GM12878 (cell line): ENCODE measurements at regions not wholly inside any gene's neighbourhood (a gene's known extent, or its start where the extent isn't known, plus 50 kb on each side); places are given as distances from the start of the nearest gene placed in this dataset.
"Not testable (repeated sequence)": the region's sequence is repeated elsewhere in the genome, so short reads cannot be mapped to it uniquely, and the experiment has no call there.

ENCODE experiments used
- ATAC-seq: fragments of 200-7000 bp; cut with Tn5 transposase; 3 replicates; pipeline ENCODE4 v1.9.1; 2020; ENCODE audit warnings: mild to moderate bottlenecking, moderate library complexity
- BruUV-seq: library from RNA; stranded (reverse); fragments of 400-500 nt; replicated peaks from 2 replicates; lab custom pipeline; 2021; lab: Mats Ljungman, UMichigan
- CTCF ChIA-PET: fragments of 300-600 bp; sonication (Branson Sonifier 250); formaldehyde crosslinking; extraction: SDS; loops from one replicate; lab custom pipeline; 2021; ENCODE audit warnings: inconsistent platforms; lab: Yijun Ruan, JAX
- POLR2A ChIA-PET: fragments of 350-600 bp; formaldehyde crosslinking; extraction: SDS; loops from one replicate; lab custom pipeline; 2021; ENCODE audit warnings: inconsistent platforms; lab: Charles Lee
- RAD21 ChIA-PET: fragments of 300-600 bp; sonication (Branson Sonifier 250); formaldehyde crosslinking; loops from one replicate; lab custom pipeline; 2023; ENCODE audit warnings: antibody characterized with exemption; ENCODE audit not compliant: unreplicated experiment; lab: Charles Lee
- SMC1A ChIA-PET: fragments of 300-600 bp; sonication (Branson Sonifier 250); formaldehyde crosslinking; loops from one replicate; lab custom pipeline; 2023; ENCODE audit not compliant: unreplicated experiment, uncharacterized antibody; lab: Charles Lee
- DNase-seq: peaks from one replicate; pipeline ENCODE4 v3.0.0-alpha.2; 2011; ENCODE audit warnings: low read depth, low spot score
- FAIRE-seq: peaks from 3 replicates; lab custom pipeline; 2011; peaks lifted over from hg19 to GRCh38; lab: Jason Lieb, UNC
- H2AFZ ChIP-seq: 2 replicates; pipeline ENCODE4 v1.6.0; 2011; ENCODE audit warnings: low read depth, low read length, control low read depth; ENCODE audit not compliant: control insufficient read depth
- H3K27ac ChIP-seq: 2 replicates; pipeline ENCODE4 v1.5.1; 2011; ENCODE audit warnings: control low read depth; ENCODE audit not compliant: control insufficient read depth, insufficient read depth
- H3K27me3 ChIP-seq, 2 experiments: replicated peaks in 1 of 2; 2 replicates each; pipeline versions ENCODE4 v1.6.0 to v1.6.1; 2011; ENCODE audit warnings: low read length in 1 of 2; ENCODE audit not compliant: control insufficient read depth in 2 of 2, insufficient read depth in 2 of 2
- H3K36me3 ChIP-seq, 2 experiments: 2 replicates each; pipeline ENCODE4 v1.5.1; 2011; ENCODE audit warnings: low read length in 1 of 2; ENCODE audit not compliant: control insufficient read depth in 2 of 2, insufficient read depth in 2 of 2
- H3K4me1 ChIP-seq: 2 replicates; pipeline ENCODE4 v1.6.1; 2011; ENCODE audit warnings: mild to moderate bottlenecking, low read length, moderate library complexity, mixed read lengths; ENCODE audit not compliant: control insufficient read depth, insufficient read depth
- H3K4me2 ChIP-seq: 2 replicates; pipeline ENCODE4 v1.6.0; 2011; ENCODE audit warnings: control low read depth; ENCODE audit not compliant: control insufficient read depth, insufficient read depth
- H3K4me3 ChIP-seq: fragments of 200-600 bp; sonication (generic); 2 replicates; pipeline ENCODE4 v1.5.1; 2016
- H3K79me2 ChIP-seq: 2 replicates; pipeline ENCODE4 v1.6.0; 2011; ENCODE audit warnings: low read length; ENCODE audit not compliant: control insufficient read depth, insufficient read depth
- H3K9ac ChIP-seq: 2 replicates; pipeline ENCODE4 v1.8.0; 2011; ENCODE audit warnings: low read length, control low read depth, mixed read lengths; ENCODE audit not compliant: control insufficient read depth, insufficient read depth
- H3K9me3 ChIP-seq: replicated peaks from 3 replicates; pipeline ENCODE4 v1.5.1; 2011; ENCODE audit warnings: mild to moderate bottlenecking, low read length; ENCODE audit not compliant: control insufficient read depth, insufficient read depth
- H4K20me1 ChIP-seq: 2 replicates; pipeline ENCODE4 v1.6.0; 2011; ENCODE audit not compliant: control insufficient read depth, insufficient read depth
- CTCF ChIP-seq, 3 experiments: IDR thresholded peaks in 2 of 3; conservative IDR thresholded peaks in 1 of 3; 2 replicates each; pipeline ENCODE4 v1.5.1; 2011; ENCODE audit warnings: low read depth in 3 of 3, low read length in 3 of 3, mild to moderate bottlenecking in 3 of 3, control low read depth in 2 of 3, moderate library complexity in 2 of 3, inconsistent platforms in 1 of 3, mixed read lengths in 1 of 3; ENCODE audit not compliant: control insufficient read depth in 2 of 3, insufficient read depth in 1 of 3; ENCODE audit errors: extremely low read depth in 1 of 3
- RAD21 ChIP-seq: IDR thresholded peaks from 2 replicates; pipeline ENCODE4 v1.6.1; 2011; ENCODE audit warnings: mild to moderate bottlenecking, low read depth, low read length, moderate library complexity; ENCODE audit not compliant: insufficient read depth
- SMC3 ChIP-seq: IDR thresholded peaks from 2 replicates; pipeline ENCODE4 v1.6.1; 2011; ENCODE audit warnings: low read length, improper control_type of control experiment, borderline replicate concordance
- WGBS: methylation state at CpG from one replicate; pipeline ENCODE4 v1.1.6; 2016; ENCODE audit warnings: low lambda C conversion rate; ENCODE audit not compliant: insufficient replicate concordance, insufficient coverage; ENCODE audit errors: missing lambda C conversion rate; 5-methylcytosine and 5-hydroxymethylcytosine counted together
- in situ Hi-C: fragments of 300-500 bp; cut with MboI; formaldehyde crosslinking; loops from 9 replicates; pipeline ENCODE4 v1.14.3; 2018; ENCODE audit warnings: mixed read lengths
- intact Hi-C: fragments of 100-400 bp; cut with micrococcal nuclease; formaldehyde crosslinking; loops from one replicate; pipeline ENCODE4 v1.14.2; 2022; ENCODE audit not compliant: unreplicated experiment

GRCh38 chr2:87341601-87342014 is 320.0 kb upstream of the PLGLB1 start:
- BruUV-seq, intact Hi-C loops, ATAC-seq, CTCF ChIA-PET, DNase-seq, H3K9me3 ChIP-seq, H3K4me1 ChIP-seq, H3K27ac ChIP-seq, H3K27me3 ChIP-seq, H3K9ac ChIP-seq, H3K36me3 ChIP-seq, in situ Hi-C loops, H3K4me2 ChIP-seq, SMC1A ChIA-PET: not testable (repeated sequence)
- 27% methylated on average over 29 of the region's 31 CpGs for WGBS
- TF ChIP-seq SMC3 (peak; percentile 31; the same call in 1 of the 2 replicates), RAD21 (peak; percentile 35), CTCF (IDR thresholded peaks at IDR 0.05 in 2 of 3, conservative IDR thresholded peaks at IDR 0.05 in 1 of 3; ENCODE audit: control insufficient read depth in 2 of 3, extremely low read depth in 1 of 3, insufficient read depth in 1 of 3, low read depth in 3 of 3, low read length in 3 of 3) (peak; percentile 16 to 25 (median 22); a peak in 2 of 6 replicates)
- TF ChIP-seq, all 136 proteins: peak for 3; not testable (repeated sequence) for 133
- FAIRE-seq, H3K4me3 ChIP-seq, POLR2A ChIA-PET, RAD21 ChIA-PET, H2AFZ ChIP-seq, H4K20me1 ChIP-seq, H3K79me2 ChIP-seq: not testable (repeated sequence)

GRCh38 chr2:87342175-87342574 is 320.5 kb upstream of the PLGLB1 start:
- H3K36me3 ChIP-seq, in situ Hi-C loops, H3K27ac ChIP-seq, H3K9ac ChIP-seq, H3K27me3 ChIP-seq, SMC1A ChIA-PET, H3K4me1 ChIP-seq, POLR2A ChIA-PET, H3K9me3 ChIP-seq, RAD21 ChIA-PET, H3K79me2 ChIP-seq, BruUV-seq, H4K20me1 ChIP-seq, H2AFZ ChIP-seq, FAIRE-seq, H3K4me3 ChIP-seq, intact Hi-C loops, DNase-seq, H3K4me2 ChIP-seq, CTCF ChIA-PET, ATAC-seq: not testable (repeated sequence)
- WGBS = 64% methylated on average over 16 of the region's 24 CpGs

- H3K4me1 ChIP-seq, H3K4me2 ChIP-seq, intact Hi-C loops, H2AFZ ChIP-seq, H3K9me3 ChIP-seq, CTCF ChIA-PET, RAD21 ChIA-PET, H3K27me3 ChIP-seq, H3K27ac ChIP-seq, H3K79me2 ChIP-seq, BruUV-seq, in situ Hi-C loops, H4K20me1 ChIP-seq, H3K36me3 ChIP-seq, DNase-seq, H3K4me3 ChIP-seq, FAIRE-seq, H3K9ac ChIP-seq, ATAC-seq, SMC1A ChIA-PET, POLR2A ChIA-PET: not testable (repeated sequence)
- WGBS = 40% methylated on average over 4 of the region's 6 CpGs
Observed at GRCh38 chr2:87343347-87343746, 321.7 kb upstream of the PLGLB1 start.
